ENCODE measurements at regions not wholly inside any gene's neighbourhood (a gene's known extent, or its start where the extent isn't known, plus 50 kb on each side); places are given as distances from the start of the nearest gene placed in this dataset.
"Not testable (repeated sequence)": the region's sequence is repeated elsewhere in the genome, so short reads cannot be mapped to it uniquely, and the experiment has no call there.

GRCh38 chr10:33501161-33501560, 166.7 kb upstream of the NRP1 start:
- DNase-seq (ENCODE audit: low spot score) = no peak

GRCh38 chr10:33498391-33498891, 164.0 kb upstream of the NRP1 start:
- DNase-seq (ENCODE audit: low spot score) = no peak

- no peak for DNase-seq (ENCODE audit: low spot score)
Observed at GRCh38 chr10:33497338-33497737, 162.9 kb upstream of the NRP1 start.

GRCh38 chr10:33496096-33496495, 161.6 kb upstream of the NRP1 start:
- no peak for DNase-seq (ENCODE audit: low spot score)

- DNase-seq (ENCODE audit: low spot score) = no peak
Observed at GRCh38 chr10:33494694-33495265, 160.3 kb upstream of the NRP1 start.

GRCh38 chr10:33493978-33494377, 159.5 kb upstream of the NRP1 start:
- no peak for DNase-seq (ENCODE audit: low spot score)

GRCh38 chr10:33493497-33493896, 159.0 kb upstream of the NRP1 start:
- DNase-seq (ENCODE audit: low spot score) = no peak

- DNase-seq (ENCODE audit: low spot score) = no peak
Observed at GRCh38 chr10:33492701-33493345, 158.4 kb upstream of the NRP1 start.

GRCh38 chr10:33489501-33490176, 155.2 kb upstream of the NRP1 start:
- no peak for DNase-seq (ENCODE audit: low spot score)

- DNase-seq (ENCODE audit: low spot score) = peak; percentile 38
Observed at GRCh38 chr10:33487014-33487776, 152.7 kb upstream of the NRP1 start.

GRCh38 chr10:33485276-33485675, 150.8 kb upstream of the NRP1 start:
- DNase-seq (ENCODE audit: low spot score) = no peak

- no peak for DNase-seq (ENCODE audit: low spot score)
Observed at GRCh38 chr10:33484787-33485186, 150.3 kb upstream of the NRP1 start.

GRCh38 chr10:33483816-33484190, 149.3 kb upstream of the NRP1 start:
- no peak for DNase-seq (ENCODE audit: low spot score)

- no peak for DNase-seq (ENCODE audit: low spot score)
Observed at GRCh38 chr10:33483124-33483815, 148.8 kb upstream of the NRP1 start.

GRCh38 chr10:33482486-33482885, 148.0 kb upstream of the NRP1 start:
- no peak for DNase-seq (ENCODE audit: low spot score)

GRCh38 chr10:33481184-33481583, 146.7 kb upstream of the NRP1 start:
- no peak for DNase-seq (ENCODE audit: low spot score)

GRCh38 chr10:33480417-33480816, 145.9 kb upstream of the NRP1 start:
- DNase-seq (ENCODE audit: low spot score) = not testable (repeated sequence)

- DNase-seq (ENCODE audit: low spot score) = no peak
Observed at GRCh38 chr10:33478675-33479125, 144.2 kb upstream of the NRP1 start.

- no peak for DNase-seq (ENCODE audit: low spot score)
Observed at GRCh38 chr10:33478089-33478674, 143.7 kb upstream of the NRP1 start.

GRCh38 chr10:33477291-33478088, 143.0 kb upstream of the NRP1 start:
- DNase-seq (ENCODE audit: low spot score) = no peak

All from AG08396 (cell line).